CD4-positive, alpha-beta T cell treated with Interleukin-10 for 1 hour (primary cell): ENCODE measurements at regions not wholly inside any gene's neighbourhood (a gene's known extent, or its start where the extent isn't known, plus 50 kb on each side); places are given as distances from the start of the nearest gene placed in this dataset.

ENCODE experiments used
- DNase-seq: peaks from one replicate; pipeline ENCODE4 v3.0.0-alpha.2; 2020

DNA sequence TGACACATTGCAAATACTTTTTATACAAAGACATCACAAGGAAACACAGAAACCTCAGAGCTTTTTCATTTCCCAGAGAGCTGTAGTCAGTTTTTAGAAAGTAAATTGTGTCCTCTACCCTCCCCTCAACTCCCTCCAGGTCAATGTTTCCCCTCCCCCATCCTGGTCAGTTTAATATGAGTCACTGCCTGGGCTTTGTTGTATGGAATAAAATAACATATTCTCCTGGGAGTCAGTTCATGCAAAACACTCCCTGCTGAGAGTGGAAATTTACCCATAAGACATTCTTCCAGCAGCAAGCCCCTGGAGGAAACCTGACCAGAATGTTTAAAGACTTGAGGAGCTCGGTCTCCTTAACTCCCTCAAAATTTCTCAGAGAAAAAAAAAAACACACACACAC is 270.1 kb upstream of the LDB2 start:
- DNase-seq: no peak

DNA sequence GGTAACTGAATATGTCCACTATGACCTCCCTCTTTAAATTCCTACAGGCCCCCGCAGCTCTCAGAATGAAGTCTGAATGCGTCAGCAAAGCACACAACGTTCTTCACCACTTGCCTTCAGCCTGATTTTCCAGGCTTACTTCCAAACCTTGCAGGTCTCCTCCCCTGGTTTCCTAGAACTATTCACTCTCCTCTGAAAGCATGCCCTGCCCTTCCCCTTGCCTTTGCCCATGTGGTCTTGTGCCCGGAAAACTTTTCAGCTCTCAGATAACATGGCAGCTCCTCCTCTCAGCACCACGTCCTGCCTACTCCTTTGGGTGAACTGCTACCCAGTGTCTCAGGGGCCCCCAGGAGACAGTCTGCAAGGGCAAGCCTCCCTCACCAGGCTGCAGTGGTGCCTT is 268.5 kb upstream of the LDB2 start:
- no peak for DNase-seq

DNA sequence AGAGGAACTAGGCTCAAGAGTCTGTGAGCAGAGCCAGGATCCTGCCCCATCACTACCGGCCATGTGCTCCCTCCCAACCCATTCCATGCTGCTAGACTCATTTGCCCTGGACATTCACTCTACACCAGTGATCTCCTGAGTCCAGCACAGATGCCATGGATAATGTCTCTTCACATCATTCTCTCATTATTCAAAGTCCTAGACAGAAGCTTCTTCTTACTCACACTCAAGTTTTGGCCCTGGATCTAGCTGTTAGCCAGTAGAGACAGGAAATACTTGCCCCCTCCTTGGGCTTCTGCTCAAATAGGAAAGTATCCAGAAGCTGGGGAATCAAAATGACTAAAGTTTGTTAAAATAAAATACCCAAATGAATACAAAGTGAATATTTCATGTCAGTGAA is 266.8 kb upstream of the LDB2 start:
- DNase-seq: no peak

DNA sequence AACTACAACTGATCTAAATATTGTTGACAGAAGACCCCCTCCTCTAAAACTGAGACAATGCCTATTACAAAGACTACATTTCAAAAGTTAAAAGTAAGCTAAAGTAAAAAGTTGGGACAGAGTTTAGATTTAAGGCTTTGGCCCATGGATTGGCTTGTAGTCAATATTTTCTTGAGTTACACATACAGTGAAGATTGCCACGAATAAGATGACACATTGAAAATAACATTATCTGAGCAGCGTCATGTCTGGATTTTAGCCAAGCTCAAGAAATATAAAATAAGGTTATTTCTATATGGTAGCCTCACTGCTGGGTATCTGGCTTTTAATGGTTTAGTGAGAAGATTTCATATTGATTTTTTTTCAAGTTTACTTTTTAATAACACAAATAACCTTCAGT is 266.2 kb upstream of the LDB2 start:
- DNase-seq: no peak

DNA sequence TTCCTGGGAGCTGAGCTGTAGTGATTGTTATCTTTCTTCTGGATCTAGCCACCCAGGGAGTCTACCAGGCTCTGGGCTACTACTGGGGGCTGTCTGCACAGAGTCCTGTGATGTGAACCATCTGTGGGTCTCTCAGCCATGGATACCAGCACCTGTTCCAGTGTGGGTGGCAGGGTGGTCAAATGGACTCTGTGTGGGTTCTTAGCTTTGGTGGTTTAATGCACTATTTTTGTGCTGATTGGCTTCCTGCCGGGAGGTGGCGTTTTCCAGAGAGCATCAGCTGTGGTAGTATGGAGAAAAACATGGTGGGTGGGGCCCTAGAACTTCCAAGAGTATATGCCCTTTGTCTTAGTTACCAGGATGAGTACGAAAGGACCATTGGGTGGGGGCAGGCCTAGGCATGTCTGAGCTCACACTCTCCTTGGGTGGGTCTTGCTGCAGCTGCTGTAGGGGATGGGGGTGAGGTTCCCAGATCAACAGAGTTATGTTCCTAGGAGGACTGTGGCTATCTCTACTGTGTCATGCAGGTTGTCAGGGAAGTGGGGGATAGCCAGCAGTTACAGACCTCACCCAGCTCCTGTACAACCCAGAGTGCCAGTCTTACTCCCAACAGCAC is 264.8 kb upstream of the LDB2 start:
- no peak for DNase-seq

DNA sequence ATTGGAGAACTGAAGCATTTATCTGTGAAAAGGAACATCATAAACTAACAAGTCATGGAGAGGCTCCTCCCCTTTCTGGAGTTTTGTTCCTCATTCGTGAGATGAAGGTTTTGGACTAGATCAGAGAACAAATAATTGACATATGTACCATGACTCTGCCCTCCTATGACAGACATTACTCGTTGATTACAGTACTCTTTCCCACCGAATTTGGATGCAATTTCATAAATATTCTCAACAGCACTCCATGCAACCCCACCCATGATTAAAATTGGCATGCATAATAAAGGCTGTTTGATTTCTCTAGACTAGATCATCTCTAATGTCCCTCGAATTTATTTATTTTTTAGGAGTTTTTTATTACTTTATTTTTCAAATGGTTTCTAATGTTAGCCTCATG is 258.9 kb upstream of the LDB2 start:
- no peak for DNase-seq

DNA sequence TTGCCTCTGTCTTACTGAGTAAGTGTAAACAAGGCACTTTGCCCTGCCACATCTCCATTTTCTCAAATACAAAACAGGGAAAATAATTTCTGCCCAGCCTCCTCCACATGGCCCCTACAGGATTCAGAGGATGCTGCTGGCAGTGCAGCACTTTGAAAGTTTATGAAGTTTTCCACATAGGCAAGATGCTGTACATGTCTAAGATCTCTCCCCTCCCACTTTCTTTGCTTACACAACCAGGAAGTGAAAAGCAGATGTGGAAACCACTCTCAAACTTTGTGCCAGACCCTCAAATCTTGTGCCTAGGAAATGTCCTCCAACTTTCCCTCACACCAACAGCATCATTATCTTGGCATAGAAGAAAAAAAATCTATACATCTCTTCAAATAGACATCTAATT is 257.0 kb upstream of the LDB2 start:
- DNase-seq: no peak

DNA sequence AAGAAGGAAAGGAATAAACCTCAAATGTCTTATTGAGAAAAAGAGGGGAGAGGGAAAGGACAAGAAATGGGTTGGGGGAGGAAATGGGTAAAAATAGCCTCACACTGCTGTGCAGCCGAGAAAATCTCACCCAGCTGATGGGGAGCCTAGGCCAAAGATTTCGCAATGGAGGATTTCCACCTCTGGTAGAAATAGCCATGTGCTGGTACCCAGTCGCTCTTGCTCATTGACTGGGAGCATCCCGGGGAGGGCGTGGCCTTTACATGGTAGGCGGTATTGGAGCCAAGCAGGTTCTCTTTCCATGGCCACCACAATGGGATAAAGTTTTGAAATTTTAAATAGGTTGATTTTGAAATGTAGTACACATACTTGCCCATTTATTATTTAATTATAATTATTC is 255.1 kb upstream of the LDB2 start:
- no peak for DNase-seq

DNA sequence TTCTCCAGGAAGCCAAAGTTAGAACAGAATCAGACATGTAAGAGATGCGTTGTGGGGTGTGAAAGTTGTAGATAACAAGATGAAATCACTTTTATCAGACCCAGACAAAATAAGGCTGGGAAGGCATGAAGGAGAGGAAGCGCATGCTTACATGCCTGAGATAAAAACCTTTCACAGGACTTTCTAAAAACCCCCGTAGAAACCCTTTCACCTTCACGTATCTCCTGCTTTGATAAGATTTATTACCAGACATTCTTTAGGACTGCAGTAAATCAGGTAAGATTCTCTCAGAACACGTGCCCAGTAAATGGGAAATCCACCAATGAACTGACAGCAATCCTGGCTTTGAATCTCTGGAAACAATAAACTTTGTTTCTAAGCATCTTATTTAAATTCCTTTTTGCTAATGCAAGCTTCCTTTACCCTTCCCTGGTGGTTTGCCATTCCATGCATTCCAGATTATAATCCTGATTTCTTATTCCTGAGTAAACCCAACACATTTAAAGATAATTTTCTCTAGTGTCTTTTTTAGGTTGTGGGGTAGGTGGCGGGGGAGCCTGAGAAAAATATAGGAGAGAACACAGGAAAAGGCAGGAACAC is 254.6 kb upstream of the LDB2 start:
- DNase-seq: no peak

DNA sequence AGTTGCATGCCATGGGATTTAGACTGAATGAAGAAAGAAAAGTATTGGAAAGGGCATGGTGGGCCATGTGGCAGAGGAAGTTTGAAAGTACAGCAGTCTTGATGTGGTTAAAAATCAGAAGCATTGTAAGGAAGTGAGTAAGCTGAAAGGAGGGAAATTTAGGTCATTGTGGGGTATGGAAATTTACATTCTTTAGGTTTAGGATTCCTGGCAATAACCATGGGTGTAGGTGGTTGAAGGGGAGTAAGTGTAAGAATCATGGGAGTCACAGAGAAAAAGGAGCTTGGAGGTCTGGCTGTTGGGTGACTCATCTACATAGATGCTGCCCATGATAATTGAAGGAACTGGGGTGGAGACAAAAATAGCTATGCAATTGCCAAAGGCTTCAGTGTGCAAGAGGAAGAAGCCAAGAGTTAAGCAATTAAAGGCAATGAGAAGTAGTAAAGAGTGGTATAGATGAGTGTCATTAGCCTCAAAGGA is 243.8 kb upstream of the LDB2 start:
- DNase-seq: no peak

DNA sequence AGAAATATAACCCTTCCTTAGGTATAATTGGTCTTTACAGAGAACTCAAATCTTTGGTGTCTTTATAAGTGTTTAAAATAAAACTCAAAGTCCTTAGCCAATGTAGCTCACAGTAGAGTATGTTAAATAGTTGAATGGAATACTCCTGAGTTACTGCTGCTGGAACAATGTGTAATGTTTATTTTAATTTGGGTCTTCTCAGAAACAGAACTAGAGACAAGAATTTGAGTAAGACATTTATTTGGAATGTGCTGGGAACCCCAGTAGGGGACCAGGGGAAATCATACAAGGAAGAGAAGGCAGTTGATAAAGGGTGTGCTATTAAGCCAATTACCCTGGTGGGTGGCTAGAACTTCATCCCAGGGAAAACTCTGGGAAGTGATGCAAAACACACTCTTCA is 240.4 kb upstream of the LDB2 start:
- no peak for DNase-seq

DNA sequence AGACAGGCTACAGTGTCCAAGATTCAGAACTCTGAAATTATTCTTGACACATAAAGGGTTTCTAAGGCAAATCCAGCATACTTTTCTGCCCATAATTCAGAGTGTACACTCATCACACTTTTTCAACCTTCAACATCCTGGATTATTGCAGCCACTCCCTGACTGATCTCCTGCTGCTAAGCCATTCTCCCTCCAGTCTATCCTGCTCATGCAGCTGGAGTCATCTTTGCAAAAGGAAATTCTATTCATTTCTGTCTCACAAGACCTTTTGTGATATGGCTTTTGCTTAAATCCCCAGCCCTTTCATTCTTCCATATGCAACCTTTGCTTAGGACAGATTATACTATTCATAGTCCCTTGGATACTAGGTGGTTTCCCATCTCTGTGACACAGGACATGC is 236.1 kb upstream of the LDB2 start:
- no peak for DNase-seq

DNA sequence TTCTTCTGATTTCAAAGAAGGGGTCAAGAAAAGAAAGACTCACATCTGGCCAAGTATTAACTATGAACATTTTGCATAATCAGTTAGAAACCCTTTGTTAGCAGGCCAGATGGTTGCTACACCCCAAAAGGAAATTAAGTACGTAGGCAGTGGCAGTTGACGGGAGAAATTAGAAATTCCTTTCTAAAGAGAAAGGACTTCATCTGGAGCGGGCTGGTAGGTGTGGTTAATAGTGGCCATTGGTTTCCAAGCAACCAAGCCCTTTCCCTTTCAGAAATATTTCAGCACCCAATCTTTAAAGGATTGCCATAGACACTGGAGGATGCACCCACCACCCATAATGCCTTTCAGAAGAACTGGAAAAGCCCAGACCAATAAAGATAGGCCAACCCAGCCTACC is 235.7 kb upstream of the LDB2 start:
- no peak for DNase-seq

DNA sequence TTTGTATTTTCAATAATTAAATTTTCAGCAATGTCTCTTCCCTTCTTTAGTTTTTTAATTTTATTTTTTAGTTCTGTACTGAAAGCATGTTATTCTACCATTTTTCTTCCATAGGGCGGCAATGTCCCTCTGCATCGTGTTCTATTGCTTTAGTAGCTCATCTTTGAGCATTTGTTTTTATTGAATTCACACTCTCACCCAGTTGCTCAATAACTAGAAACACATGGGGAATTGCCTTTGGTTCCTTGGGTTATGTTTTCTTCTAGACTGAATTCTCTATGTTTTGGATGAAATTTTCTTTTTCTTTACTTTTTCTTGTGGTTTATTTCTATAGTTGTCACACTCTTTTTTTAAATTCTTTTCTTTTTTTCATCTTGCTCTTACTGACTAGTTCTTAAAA is 233.8 kb upstream of the LDB2 start:
- no peak for DNase-seq

DNA sequence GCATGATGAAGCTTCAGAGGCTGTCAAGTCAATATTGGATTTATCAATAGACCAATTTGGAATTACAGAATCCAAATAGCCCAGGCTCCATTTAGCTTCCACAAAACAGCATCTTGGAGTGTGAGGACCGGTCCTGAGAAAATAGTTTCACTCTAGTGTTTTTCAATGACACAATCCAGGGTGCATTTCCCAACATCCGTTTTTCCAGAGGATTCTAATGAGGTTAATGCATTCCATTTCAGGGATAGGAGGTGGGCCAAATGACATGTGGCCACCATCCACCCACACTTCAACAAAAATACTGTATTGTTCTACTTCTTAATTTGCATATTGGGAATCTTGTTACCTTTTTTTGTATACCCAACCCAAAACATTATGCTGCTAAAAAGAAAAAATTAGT is 229.8 kb upstream of the LDB2 start:
- DNase-seq: no peak

DNA sequence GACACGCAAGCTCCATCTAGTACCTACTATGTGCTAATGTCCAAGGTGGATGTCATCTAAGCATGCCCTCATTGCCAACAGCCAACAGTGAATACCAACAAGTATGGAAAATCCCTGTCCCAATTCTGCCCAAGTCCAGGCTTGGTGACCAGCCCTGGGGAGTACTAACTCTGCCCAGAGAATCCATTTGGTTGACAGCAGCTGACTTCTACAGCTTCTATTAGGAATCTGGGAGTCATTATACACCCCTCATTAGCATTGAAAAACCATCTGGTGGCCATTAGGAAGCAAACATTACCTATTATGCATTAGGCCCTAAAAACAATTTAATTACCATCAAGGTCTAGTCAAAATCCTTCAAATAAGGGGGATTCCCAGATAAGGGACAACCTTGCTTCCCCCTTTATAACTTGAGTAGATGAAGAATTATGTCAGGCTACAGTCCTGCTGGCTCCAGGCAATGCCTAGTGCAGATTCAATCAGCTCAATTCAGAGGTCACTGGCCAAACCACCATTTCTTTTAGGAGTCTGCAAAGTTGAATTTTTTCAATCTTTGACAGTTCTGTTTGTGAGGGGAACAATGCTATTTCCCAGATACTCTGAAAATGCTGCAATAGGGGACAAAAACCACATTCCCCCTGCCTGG is 228.0 kb upstream of the LDB2 start:
- no peak for DNase-seq

DNA sequence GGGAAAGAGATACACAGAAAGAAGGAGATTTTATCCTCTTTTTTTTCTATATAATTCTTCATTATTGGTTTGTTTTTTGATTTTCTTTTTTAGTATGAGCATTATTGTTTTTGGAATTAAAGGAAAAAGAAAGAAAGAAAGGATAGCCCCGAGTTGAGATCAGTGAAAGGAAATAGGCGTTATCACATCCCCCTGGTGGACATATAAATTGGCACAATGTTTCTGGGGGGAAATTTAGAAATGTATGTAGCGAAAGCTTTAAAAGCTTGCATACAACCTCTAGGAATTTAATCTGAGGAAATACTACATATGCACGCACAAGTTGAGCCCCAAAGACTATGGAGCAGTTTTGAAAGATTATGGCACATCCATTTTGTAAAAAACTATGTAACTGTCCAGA is 226.3 kb upstream of the LDB2 start:
- no peak for DNase-seq

DNA sequence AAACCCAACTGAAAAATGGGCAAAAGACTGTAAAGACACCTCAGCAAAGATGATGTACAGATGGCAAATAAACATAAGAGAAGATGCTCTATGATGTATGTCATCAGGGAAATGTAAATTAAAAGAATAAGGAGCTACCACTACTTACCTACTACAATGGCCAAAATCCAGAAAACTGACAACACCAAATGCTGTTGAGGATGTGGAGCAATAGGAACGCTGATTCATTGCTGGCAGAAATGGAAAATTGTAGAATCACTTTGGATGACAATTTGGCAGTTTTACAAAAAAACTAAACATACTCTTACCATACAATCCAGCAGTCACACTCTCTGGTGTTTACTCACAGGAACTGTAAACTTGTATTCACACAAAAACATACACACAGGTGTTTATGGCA is 222.3 kb upstream of the LDB2 start:
- no peak for DNase-seq

DNA sequence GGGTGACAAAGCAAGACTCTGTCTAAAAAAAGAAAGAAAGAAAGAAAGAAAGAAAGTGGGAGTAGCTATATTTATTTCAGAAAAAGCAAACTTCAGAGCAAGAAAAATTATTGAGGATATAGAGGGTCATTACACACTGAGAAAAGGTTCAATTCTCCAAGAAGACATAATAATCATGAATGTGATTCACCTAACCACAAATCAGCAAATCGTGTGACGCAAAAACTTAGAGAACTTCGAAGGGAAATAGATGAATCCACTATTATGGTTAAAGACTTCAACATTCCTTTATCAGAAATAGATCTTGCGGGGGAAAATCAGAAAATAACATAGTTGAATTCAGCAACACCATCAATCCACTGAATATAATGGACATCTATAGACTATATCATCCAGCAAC is 219.3 kb upstream of the LDB2 start:
- no peak for DNase-seq

DNA sequence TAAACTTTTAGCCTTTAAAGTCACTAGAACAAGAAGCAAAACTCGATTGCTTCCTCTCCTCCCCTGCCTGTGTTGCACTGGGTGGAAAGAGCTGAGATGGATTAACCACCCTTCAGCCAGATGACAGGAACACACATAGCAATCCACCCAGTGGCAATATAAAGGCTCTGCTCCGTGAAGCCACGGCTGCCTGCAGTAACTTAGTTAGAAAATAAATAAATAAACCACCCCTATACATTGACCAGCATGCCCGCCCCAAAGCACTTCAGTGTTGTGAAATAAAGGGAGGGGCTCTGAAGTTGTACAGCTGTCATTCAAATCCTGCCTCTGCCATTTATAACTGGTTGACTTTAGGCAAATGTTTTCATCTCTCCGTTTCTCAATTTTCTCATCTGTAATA is 217.1 kb upstream of the LDB2 start:
- no peak for DNase-seq

DNA sequence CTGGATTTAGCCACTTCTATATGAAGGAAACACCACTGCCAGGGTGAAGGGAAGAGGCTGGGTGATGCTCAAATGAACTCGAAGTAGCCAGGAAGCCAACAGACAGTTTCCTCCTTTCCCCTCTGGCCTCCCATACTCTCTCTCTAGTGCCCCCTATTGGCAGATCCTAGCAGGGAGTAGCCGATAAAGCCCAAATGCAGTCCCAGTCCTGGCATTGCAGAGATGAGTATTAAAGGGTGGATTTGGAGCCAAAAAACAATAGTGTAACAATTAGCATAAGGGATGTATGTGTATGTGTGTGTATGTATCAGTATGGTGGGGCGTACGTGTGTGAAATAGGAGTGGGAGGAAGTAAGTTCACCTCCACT is 213.8 kb upstream of the LDB2 start:
- no peak for DNase-seq

DNA sequence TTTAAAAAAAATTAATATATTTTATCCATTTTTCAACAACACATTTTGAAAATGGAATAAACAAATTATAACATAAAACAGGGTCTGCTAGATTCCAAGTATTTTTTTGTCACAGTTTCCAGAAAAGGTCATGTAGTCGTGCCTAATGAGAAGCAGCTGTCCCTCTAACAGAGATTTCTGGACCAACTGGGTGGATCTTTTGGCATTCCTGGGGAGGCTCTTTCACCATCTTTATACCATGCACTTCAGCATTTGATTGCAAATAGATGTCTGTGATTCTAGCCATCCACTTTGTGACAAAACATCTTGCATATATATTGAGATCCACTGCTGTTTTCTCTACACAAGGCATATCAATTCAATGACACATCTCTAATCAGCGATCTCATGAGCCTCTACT is 210.7 kb upstream of the LDB2 start:
- DNase-seq: no peak

DNA sequence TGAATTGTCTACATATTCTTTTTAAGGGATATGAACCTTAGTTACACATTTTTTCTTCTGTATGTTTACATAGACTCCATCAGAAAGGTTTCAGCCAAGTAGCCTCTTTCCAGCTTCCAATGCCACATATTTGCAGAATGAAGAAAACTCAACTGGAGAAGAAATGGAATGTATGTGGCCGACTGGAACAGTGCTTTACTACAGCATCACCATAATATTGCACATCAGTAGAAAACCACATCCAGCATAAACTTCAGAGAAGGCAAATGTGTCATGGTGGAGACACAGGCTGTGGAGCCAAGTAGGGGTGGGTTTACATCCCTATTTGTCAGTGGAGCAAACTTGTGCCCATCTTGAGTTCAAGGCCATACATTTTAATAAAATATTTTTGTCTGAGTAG is 204.8 kb upstream of the LDB2 start:
- no peak for DNase-seq

DNA sequence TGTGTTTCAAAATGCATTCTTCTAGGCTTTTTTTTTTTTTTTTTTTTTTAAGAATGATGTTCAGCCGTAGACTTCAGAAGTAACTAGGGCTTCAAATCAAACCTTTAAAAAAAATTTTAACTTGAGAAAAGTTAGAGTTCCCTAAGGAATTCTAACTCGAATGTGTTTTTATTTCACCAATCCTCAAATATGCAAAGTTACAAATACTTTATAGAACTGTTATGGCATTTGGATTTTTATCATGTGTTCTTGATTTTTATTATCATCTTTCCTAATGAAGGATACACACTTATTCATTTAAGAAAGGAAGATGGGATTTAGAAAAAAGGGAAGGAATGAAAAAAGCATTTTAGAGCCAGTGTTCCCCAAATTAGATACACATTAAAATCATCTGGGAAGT is 200.6 kb upstream of the LDB2 start:
- DNase-seq: no peak

DNA sequence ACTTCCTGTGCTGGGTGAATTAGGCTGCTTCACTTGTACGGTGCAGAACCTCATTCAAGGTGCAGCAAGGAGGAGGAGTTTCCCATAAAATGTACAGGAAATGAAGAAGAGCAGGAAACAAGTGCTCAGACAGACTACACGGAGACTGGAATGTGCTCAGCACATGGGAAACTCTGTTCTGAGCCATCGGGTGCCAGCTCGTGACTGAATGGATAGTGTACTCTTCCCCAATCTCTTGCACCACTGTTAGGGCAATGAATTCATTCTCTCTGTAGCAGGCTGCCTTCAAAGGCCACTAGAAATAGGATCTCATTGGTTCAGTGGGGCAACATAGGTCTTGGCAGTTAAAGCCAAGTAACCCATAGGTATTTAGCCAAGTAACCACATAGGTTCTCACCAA is 200.0 kb upstream of the LDB2 start:
- no peak for DNase-seq
